ENCODE measurements at regions not wholly inside any gene's neighbourhood (a gene's known extent, or its start where the extent isn't known, plus 50 kb on each side); places are given as distances from the start of the nearest gene placed in this dataset.

DNA sequence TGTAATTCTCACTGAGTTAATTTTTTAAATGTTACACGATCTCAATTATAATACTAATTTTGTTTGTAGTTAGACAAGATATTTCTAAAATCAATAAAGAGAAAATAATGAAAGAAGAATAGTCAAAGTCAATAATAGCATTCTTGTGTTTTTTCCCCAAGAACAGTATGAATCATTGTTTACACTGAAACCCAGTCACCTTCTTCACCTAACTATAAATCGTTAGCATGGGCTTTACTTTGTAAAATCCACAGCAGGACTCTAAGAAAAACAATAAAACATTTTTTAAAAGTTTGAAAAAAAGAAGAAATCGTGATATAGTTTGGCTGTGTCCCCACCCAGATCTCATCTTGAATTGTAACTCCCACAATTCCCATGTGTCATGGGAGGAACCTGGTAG lies 234.6 kb upstream of the LYPLAL1 start:
- H3K4me3 ChIP-seq (ENCODE audit: low read depth, low read length): no peak overlapping the region
- TF ChIP-seq, protein P1, sequence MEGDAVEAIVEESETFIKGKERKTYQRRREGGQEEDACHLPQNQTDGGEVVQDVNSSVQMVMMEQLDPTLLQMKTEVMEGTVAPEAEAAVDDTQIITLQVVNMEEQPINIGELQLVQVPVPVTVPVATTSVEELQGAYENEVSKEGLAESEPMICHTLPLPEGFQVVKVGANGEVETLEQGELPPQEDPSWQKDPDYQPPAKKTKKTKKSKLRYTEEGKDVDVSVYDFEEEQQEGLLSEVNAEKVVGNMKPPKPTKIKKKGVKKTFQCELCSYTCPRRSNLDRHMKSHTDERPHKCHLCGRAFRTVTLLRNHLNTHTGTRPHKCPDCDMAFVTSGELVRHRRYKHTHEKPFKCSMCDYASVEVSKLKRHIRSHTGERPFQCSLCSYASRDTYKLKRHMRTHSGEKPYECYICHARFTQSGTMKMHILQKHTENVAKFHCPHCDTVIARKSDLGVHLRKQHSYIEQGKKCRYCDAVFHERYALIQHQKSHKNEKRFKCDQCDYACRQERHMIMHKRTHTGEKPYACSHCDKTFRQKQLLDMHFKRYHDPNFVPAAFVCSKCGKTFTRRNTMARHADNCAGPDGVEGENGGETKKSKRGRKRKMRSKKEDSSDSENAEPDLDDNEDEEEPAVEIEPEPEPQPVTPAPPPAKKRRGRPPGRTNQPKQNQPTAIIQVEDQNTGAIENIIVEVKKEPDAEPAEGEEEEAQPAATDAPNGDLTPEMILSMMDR (IDR thresholded peaks at IDR 0.05; ENCODE audit: low read depth, low read length, missing control alignments): no peak
- no peak for DNase-seq (ENCODE audit: low read depth)

DNA sequence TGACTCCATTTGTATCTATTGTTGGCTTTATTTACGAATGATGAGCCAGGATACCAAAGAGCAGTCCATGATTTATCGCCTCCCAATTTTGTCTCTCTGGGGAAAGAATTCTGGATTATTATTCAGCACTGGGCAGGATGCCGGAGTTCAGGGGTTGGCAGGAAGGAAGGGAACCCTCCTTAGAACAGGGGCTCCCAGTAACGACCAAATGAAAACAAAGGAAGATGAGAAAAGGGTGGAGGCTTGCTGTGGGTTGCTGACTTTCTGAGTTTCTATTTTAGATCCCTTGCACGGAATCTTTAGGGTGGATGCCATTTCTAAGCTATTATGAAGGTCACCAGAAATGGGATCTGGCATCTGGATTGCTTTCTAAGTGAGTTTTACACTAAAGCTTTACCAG lies 231.2 kb upstream of the LYPLAL1 start:
- TF ChIP-seq, protein P1 (IDR thresholded peaks at IDR 0.05; ENCODE audit: low read depth, low read length, missing control alignments): no peak
- no peak overlapping the region for H3K4me3 ChIP-seq (ENCODE audit: low read depth, low read length)
- no peak for DNase-seq (ENCODE audit: low read depth)

GRCh38 chr1:218943371-218943770 lies 230.3 kb upstream of the LYPLAL1 start:
- no peak overlapping the region for H3K4me3 ChIP-seq (ENCODE audit: low read depth, low read length)
- TF ChIP-seq, protein P1 (IDR thresholded peaks at IDR 0.05; ENCODE audit: low read depth, low read length, missing control alignments): no peak
- no peak for DNase-seq (ENCODE audit: low read depth)

- no peak overlapping the region for H3K4me3 ChIP-seq (ENCODE audit: low read depth, low read length)
- TF ChIP-seq, protein P1 (IDR thresholded peaks at IDR 0.05; ENCODE audit: low read depth, low read length, missing control alignments): no peak
- no peak for DNase-seq (ENCODE audit: low read depth)
Observed at GRCh38 chr1:218945050-218945449, 228.6 kb upstream of the LYPLAL1 start.

DNA sequence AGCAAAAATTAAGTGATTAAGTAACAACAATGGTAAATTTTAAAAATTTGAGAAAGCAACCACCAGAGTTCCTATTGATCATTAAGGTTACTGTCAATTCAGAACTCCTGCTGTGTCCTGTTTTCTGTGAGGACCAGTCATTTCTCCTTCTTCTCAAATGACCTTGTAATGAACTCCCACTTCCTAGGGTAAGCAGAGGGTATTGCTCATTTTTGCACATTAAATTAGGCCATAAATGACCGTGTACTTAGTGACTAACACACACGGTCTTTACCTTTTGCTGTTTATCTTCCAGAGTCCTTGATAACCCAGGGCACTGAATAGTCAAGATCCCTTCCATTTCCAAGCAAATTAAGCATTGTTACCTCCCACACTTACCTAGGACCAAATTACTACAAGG lies 227.5 kb upstream of the LYPLAL1 start:
- no peak for DNase-seq (ENCODE audit: low read depth)
- no peak overlapping the region for H3K4me3 ChIP-seq (ENCODE audit: low read depth, low read length)
- TF ChIP-seq, protein P1 (IDR thresholded peaks at IDR 0.05; ENCODE audit: low read depth, low read length, missing control alignments): no peak

- H3K4me3 ChIP-seq (ENCODE audit: low read depth, low read length): no peak overlapping the region
- TF ChIP-seq, protein P1 (IDR thresholded peaks at IDR 0.05; ENCODE audit: low read depth, low read length, missing control alignments): no peak
Observed at GRCh38 chr1:218948446-218948845, 225.2 kb upstream of the LYPLAL1 start.

DNA sequence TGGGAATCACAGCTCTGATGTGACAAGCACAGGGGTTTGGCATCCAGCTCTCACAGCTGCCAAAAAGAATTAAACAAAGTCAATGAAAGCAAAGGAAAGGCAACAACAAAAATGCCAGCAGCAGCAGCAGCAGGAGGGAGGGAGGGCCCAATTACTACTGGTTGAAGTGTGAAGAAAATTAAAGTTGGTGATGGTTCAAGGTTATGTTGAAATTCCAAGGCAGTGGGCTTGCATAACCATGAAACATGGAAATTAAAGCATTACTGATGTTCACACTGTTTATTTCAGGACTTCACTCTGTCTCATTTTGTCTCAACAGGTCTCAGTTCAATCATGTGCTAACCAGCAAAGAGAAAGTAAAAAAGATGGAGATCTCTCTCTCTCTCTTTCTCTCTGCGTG lies 220.3 kb upstream of the LYPLAL1 start:
- DNase-seq (ENCODE audit: low read depth): no peak
- no peak overlapping the region for H3K4me3 ChIP-seq (ENCODE audit: low read depth, low read length)
- TF ChIP-seq, protein P1 (IDR thresholded peaks at IDR 0.05; ENCODE audit: low read depth, low read length, missing control alignments): no peak

More at GRCh38 chr1:218948446-218948845, 225.2 kb upstream of the LYPLAL1 start:
- DNase-seq (ENCODE audit: low read depth): no peak

Measured in GM12864 (cell line).